K562 (cell line): ENCODE measurements at regions not wholly inside any gene's neighbourhood (a gene's known extent, or its start where the extent isn't known, plus 50 kb on each side); places are given as distances from the start of the nearest gene placed in this dataset.

Experiments used
- ATAC-seq: fragments of 200-7000 bp; cut with Tn5 transposase; 3 replicates; pipeline ENCODE4 v1.9.1; 2020; ENCODE audit warnings: moderate library complexity
- BruUV-seq: library from RNA; stranded (reverse); fragments of 400-500 nt; replicated peaks from 2 replicates; lab custom pipeline; 2021; lab: Mats Ljungman, UMichigan
- CTCF ChIA-PET: fragments of 300-600 bp; formaldehyde crosslinking; extraction: SDS; loops from one replicate; lab custom pipeline; 2021; ENCODE audit warnings: low intra/inter-chr PET ratio; lab: Yijun Ruan, JAX
- POLR2A ChIA-PET: fragments of 300-600, 350-650 bp; sonication (Branson Sonifier 250); formaldehyde crosslinking; extraction: SDS; loops from one replicate; lab custom pipeline; 2021; ENCODE audit warnings: antibody characterized with exemption, inconsistent platforms; lab: Yijun Ruan, JAX
- DNase-seq, 4 experiments: peaks; one replicate each; pipeline versions ENCODE4 v3.0.0 to v3.0.0-alpha.2; 2011 to 2018; ENCODE audit warnings: low spot score in 3 of 4, mixed read lengths in 3 of 4; ENCODE audit errors: extremely low read depth in 1 of 4
- FAIRE-seq: peaks from 2 replicates; lab custom pipeline; 2011; peaks lifted over from hg19 to GRCh38; lab: Jason Lieb, UNC
- H2AFZ ChIP-seq: 2 replicates; pipeline ENCODE4 v1.6.0; 2011; ENCODE audit warnings: low read depth, low read length, control low read depth, inconsistent platforms
- H3K27ac ChIP-seq: fragments of 200-600 bp; 3 replicates; pipeline ENCODE4 v1.8.0; 2011; ENCODE audit warnings: low read depth, mild to moderate bottlenecking, control low read depth, inconsistent platforms, low read length, moderate library complexity, mixed read lengths; ENCODE audit errors: extremely low read depth
- H3K27me3 ChIP-seq, 2 experiments: fragments of 300-600 bp in 1 of 2; 2 replicates in 1 of 2; 3 replicates in 1 of 2; pipeline versions ENCODE4 v1.6.0 to v1.8.0; 2011; ENCODE audit warnings: inconsistent platforms in 2 of 2, low read length in 2 of 2, mild to moderate bottlenecking in 1 of 2, mixed read lengths in 1 of 2, moderate library complexity in 1 of 2; ENCODE audit not compliant: control insufficient read depth in 2 of 2, insufficient read depth in 2 of 2
- H3K36me3 ChIP-seq: fragments of 300-600 bp; 3 replicates; pipeline ENCODE4 v1.8.0; 2011; ENCODE audit warnings: mild to moderate bottlenecking, low read length, inconsistent platforms; ENCODE audit not compliant: control insufficient read depth, insufficient read depth
- H3K4me1 ChIP-seq, 2 experiments: fragments of 200-600 bp in 1 of 2; replicated peaks in 1 of 2; 2 replicates in 1 of 2; 3 replicates in 1 of 2; pipeline versions ENCODE4 v1.5.1 to v1.8.0; 2011; ENCODE audit warnings: inconsistent platforms in 2 of 2, low read length in 2 of 2, mild to moderate bottlenecking in 1 of 2, mixed read lengths in 1 of 2, moderate library complexity in 1 of 2; ENCODE audit not compliant: control insufficient read depth in 2 of 2, insufficient read depth in 2 of 2
- H3K4me2 ChIP-seq: 2 replicates; pipeline ENCODE4 v1.6.1; 2011; ENCODE audit warnings: low read length, control low read depth, inconsistent platforms, mixed read lengths; ENCODE audit not compliant: insufficient read depth
- H3K4me3 ChIP-seq: fragments of 200-600 bp; sonication (generic), shearing (Covaris generic); 2 replicates; pipeline ENCODE4 v1.5.1; 2016; ENCODE audit warnings: control low read depth, inconsistent platforms
- H3K79me2 ChIP-seq: fragments of 200-600 bp; 3 replicates; pipeline ENCODE4 v1.8.0; 2011; ENCODE audit warnings: low read length, inconsistent platforms; ENCODE audit not compliant: control insufficient read depth, insufficient read depth
- H3K9ac ChIP-seq, 2 experiments: 2 replicates each; pipeline versions ENCODE4 v1.6.0 to v1.6.1; 2011; ENCODE audit warnings: low read depth in 2 of 2, low read length in 2 of 2, control low read depth in 1 of 2, inconsistent platforms in 1 of 2, mild to moderate bottlenecking in 1 of 2, mixed read lengths in 1 of 2; ENCODE audit not compliant: insufficient read depth in 1 of 2
- H3K9me1 ChIP-seq: one replicate; pipeline ENCODE4 v1.6.0; 2011; ENCODE audit warnings: inconsistent platforms, mild to moderate bottlenecking, low read length, moderate library complexity; ENCODE audit not compliant: control insufficient read depth, insufficient read depth
- H3K9me3 ChIP-seq: replicated peaks from 2 replicates; pipeline ENCODE4 v1.5.1; 2011; ENCODE audit warnings: low read depth, low read length, inconsistent platforms; ENCODE audit not compliant: control insufficient read depth, insufficient read depth
- H4K20me1 ChIP-seq: replicated peaks from 2 replicates; pipeline ENCODE4 v1.6.1; 2011; ENCODE audit warnings: low read length, inconsistent platforms, mixed read lengths; ENCODE audit not compliant: control insufficient read depth, insufficient read depth
- ETV6 ChIP-seq, 3 experiments: fragments of 150-350 bp in 1 of 3; sonication (generic) in 1 of 3; formaldehyde crosslinking in 1 of 3; IDR thresholded peaks; 2 replicates each; pipeline versions ENCODE4 v1.6.1 to v1.8.0; 2014 to 2022; ENCODE audit warnings: borderline replicate concordance in 2 of 3, low read depth in 2 of 3, antibody characterized with exemption in 1 of 3, low read length in 1 of 3, mild to moderate bottlenecking in 1 of 3, missing genetic modification reagents in 1 of 3
- GABPB1 ChIP-seq: sonication (generic); formaldehyde crosslinking; IDR thresholded peaks from 2 replicates; pipeline ENCODE4 v1.8.0; 2022; ENCODE audit warnings: mild to moderate bottlenecking, missing genetic modification reagents
- HMGN3 ChIP-seq: IDR thresholded peaks from 2 replicates; pipeline ENCODE4 v1.6.1; 2011; ENCODE audit warnings: borderline replicate concordance, low read depth, mild to moderate bottlenecking, mixed read lengths, low read length; ENCODE audit not compliant: insufficient read length; ENCODE audit errors: extremely low read depth
- LCOR ChIP-seq: sonication (generic); formaldehyde crosslinking; IDR thresholded peaks from 2 replicates; pipeline ENCODE4 v1.8.0; 2022; ENCODE audit warnings: mild to moderate bottlenecking, missing genetic modification reagents
- MTA3 ChIP-seq: fragments of 450-650 bp; formaldehyde crosslinking; IDR thresholded peaks from 2 replicates; pipeline ENCODE4 v1.6.1; 2017; ENCODE audit warnings: mild to moderate bottlenecking, borderline replicate concordance
- NR2F6 ChIP-seq: fragments of 450-650 bp; formaldehyde crosslinking; IDR thresholded peaks from 2 replicates; pipeline ENCODE4 v1.4.0; 2020; ENCODE audit warnings: mild to moderate bottlenecking
- RUNX1 ChIP-seq: sonication (generic); IDR thresholded peaks from 2 replicates; pipeline ENCODE4 v1.6.1; 2016; ENCODE audit warnings: antibody characterized with exemption, low read depth
- YY1 ChIP-seq, 3 experiments: IDR thresholded peaks; 2 replicates each; pipeline ENCODE4 v1.6.1; 2011; ENCODE audit warnings: low read length in 2 of 3, mild to moderate bottlenecking in 2 of 3, moderate library complexity in 2 of 3, borderline replicate concordance in 1 of 3, control low read depth in 1 of 3, low read depth in 1 of 3; ENCODE audit not compliant: insufficient read depth in 3 of 3, insufficient replicate concordance in 2 of 3, control insufficient read depth in 1 of 3, insufficient read length in 1 of 3; ENCODE audit errors: extremely low read depth in 1 of 3
- ZNF764 ChIP-seq: fragments of 250-450 bp; sonication (Bioruptor Pico); IDR thresholded peaks from 2 replicates; pipeline ENCODE4 v1.4.0; 2020; ENCODE audit warnings: low read depth, mild to moderate bottlenecking, moderate library complexity
- WGBS: fragments of 100-300 bp; shearing (Covaris generic); methylation state at CpG from one replicate; pipeline ENCODE4 v1.1.6; 2016; ENCODE audit warnings: low coverage, mixed read lengths; ENCODE audit not compliant: insufficient coverage; ENCODE audit errors: missing lambda C conversion rate; 5-methylcytosine and 5-hydroxymethylcytosine counted together
- in situ Hi-C: fragments of 300-500 bp; cut with MboI; formaldehyde crosslinking; loops from 4 replicates; pipeline ENCODE4 v1.15.0; 2018; ENCODE audit warnings: inconsistent platforms, mixed read lengths
- intact Hi-C: fragments of 100-400 bp; cut with micrococcal nuclease; formaldehyde crosslinking; loops from 2 replicates; pipeline ENCODE4 v1.14.2; 2022
- TF ChIP-seq, protein P1 (sequence below): sonication (generic); formaldehyde crosslinking; IDR thresholded peaks from 2 replicates; pipeline ENCODE4 v1.8.1; 2023; ENCODE audit warnings: missing genetic modification reagents, mild to moderate bottlenecking, borderline replicate concordance

DNA sequence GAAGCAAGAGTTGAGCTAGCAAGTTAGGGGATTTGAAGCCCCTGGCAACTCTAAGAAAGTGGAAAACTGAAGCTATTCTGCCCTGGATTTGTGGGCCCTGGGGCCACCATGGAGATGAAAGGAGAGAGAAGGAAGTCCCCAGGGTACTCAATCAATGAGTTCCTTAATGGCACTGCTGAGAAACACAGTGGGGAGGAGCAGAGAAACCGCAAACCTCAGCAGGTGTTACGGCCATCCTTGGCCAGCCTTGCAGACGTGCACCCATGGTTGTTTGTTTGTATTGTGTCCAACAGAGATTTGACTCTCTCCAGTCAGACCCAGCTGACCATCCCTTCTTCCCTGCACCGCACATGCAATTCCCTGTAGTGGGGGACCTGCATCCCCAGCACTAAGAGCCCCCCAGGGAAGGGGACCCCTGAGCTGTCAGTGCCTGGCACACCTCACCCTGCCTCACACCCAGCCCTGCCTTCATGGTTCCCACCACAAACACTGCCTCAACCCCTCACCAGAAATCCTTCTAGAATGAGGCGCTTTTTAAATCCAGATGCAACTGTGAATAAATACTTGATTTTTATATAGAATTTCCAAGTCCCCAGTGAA is 255.3 kb downstream of the SH3BP4 start (continued):
- TF ChIP-seq, protein P1, sequence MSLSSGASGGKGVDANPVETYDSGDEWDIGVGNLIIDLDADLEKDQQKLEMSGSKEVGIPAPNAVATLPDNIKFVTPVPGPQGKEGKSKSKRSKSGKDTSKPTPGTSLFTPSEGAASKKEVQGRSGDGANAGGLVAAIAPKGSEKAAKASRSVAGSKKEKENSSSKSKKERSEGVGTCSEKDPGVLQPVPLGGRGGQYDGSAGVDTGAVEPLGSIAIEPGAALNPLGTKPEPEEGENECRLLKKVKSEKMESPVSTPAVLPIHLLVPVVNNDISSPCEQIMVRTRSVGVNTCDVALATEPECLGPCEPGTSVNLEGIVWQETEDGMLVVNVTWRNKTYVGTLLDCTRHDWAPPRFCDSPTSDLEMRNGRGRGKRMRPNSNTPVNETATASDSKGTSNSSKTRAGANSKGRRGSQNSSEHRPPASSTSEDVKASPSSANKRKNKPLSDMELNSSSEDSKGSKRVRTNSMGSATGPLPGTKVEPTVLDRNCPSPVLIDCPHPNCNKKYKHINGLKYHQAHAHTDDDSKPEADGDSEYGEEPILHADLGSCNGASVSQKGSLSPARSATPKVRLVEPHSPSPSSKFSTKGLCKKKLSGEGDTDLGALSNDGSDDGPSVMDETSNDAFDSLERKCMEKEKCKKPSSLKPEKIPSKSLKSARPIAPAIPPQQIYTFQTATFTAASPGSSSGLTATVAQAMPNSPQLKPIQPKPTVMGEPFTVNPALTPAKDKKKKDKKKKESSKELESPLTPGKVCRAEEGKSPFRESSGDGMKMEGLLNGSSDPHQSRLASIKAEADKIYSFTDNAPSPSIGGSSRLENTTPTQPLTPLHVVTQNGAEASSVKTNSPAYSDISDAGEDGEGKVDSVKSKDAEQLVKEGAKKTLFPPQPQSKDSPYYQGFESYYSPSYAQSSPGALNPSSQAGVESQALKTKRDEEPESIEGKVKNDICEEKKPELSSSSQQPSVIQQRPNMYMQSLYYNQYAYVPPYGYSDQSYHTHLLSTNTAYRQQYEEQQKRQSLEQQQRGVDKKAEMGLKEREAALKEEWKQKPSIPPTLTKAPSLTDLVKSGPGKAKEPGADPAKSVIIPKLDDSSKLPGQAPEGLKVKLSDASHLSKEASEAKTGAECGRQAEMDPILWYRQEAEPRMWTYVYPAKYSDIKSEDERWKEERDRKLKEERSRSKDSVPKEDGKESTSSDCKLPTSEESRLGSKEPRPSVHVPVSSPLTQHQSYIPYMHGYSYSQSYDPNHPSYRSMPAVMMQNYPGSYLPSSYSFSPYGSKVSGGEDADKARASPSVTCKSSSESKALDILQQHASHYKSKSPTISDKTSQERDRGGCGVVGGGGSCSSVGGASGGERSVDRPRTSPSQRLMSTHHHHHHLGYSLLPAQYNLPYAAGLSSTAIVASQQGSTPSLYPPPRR: no peak
- TF ChIP-seq ZNF764 (CRISPR knock-in tag) (no peak), HMGN3 (no peak), RUNX1 (no peak), GABPB1 (CRISPR knock-in tag) (no peak)
- TF ChIP-seq, all 486 proteins: peak for 0

DNA sequence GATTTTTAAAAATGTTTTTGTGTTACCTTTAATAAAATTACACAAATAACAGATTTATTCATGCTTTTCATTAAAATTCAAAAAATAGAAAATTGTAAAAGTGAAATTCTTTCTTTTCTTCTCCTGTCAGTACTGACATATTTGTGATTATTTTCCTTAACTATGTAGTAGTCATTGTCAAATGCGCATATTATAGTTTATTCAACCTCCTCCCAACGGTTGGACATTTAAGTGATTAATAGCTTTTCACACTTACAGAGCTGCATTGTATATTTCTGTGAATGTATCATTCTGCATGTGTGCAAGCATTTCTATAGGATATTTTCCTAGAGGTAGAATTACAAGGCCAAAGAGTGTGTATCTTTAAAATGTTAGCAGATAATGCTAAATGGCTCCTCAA is 259.2 kb downstream of the SH3BP4 start:
- Histone ChIP-seq H4K20me1 (no peaks in the 10 kb centered on the region), H3K9me1 (no peaks in the 10 kb centered on the region), H3K9me3 (no peaks in the 10 kb centered on the region), H3K36me3 (no peaks in the 10 kb centered on the region), H3K27me3 (peaks cover 0 to 22% of the 10 kb centered on the region in 2 experiments; a peak in 1 of 5 replicates), H3K4me2 (no peak overlapping the region), H3K4me1 (no peaks in the 10 kb centered on the region), H3K4me3 (no peak overlapping the region), H3K9ac (no peak overlapping the region), H3K79me2 (no peaks in the 10 kb centered on the region), H2AFZ (no peak overlapping the region), H3K27ac (no peak overlapping the region)
- WGBS: 0% methylated on average over 2 of the region's 2 CpGs
- no peak for FAIRE-seq
- CTCF ChIA-PET: no interaction called here
- intact Hi-C loops (no loop called here), in situ Hi-C loops (no loop called here)
- ATAC-seq: no peak
- POLR2A ChIA-PET: no interaction called here
- no peak for DNase-seq
- no TSS peak for BruUV-seq
- no peak for TF ChIP-seq LCOR (CRISPR knock-in tag)
- no peak for TF ChIP-seq ETV6 (IDR thresholded peaks at IDR 0.05; ENCODE audit: borderline replicate concordance in 1 of 2, low read depth in 2 of 2, low read length in 1 of 2)
- no peak for TF ChIP-seq ETV6 (CRISPR knock-in tag; IDR thresholded peaks at IDR 0.05; ENCODE audit: borderline replicate concordance)
- no peak for TF ChIP-seq MTA3
- no peak for TF ChIP-seq YY1 (IDR thresholded peaks at IDR 0.05; ENCODE audit: borderline replicate concordance in 1 of 3, control insufficient read depth in 1 of 3, extremely low read depth in 1 of 3, insufficient read depth in 3 of 3, insufficient read length in 1 of 3, insufficient replicate concordance in 2 of 3, low read depth in 1 of 3, low read length in 2 of 3)
- TF ChIP-seq NR2F6 (CRISPR knock-in tag): no peak
